ENCODE measurements at regions not wholly inside any gene's neighbourhood (a gene's known extent, or its start where the extent isn't known, plus 50 kb on each side); places are given as distances from the start of the nearest gene placed in this dataset.

- no TSS peak for BruUV-seq (replicated peaks)
- H3K79me2 ChIP-seq (ENCODE audit: insufficient read depth, low read length), result no peaks in the 10 kb centered on the region
- TF ChIP-seq MTF1 (CRISPR knock-in tag; IDR thresholded peaks at IDR 0.05) (no peak), CEBPB (IDR thresholded peaks at IDR 0.05; ENCODE audit: borderline replicate concordance, low read depth, low read length) (0 out of 2 replicates have a peak, but pooled peaks have one; percentile 12)
- TF ChIP-seq, protein P1, sequence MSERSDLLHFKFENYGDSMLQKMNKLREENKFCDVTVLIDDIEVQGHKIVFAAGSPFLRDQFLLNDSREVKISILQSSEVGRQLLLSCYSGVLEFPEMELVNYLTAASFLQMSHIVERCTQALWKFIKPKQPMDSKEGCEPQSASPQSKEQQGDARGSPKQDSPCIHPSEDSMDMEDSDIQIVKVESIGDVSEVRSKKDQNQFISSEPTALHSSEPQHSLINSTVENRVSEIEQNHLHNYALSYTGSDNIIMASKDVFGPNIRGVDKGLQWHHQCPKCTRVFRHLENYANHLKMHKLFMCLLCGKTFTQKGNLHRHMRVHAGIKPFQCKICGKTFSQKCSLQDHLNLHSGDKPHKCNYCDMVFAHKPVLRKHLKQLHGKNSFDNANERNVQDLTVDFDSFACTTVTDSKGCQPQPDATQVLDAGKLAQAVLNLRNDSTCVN (CRISPR knock-in tag; IDR thresholded peaks at IDR 0.05; ENCODE audit: borderline replicate concordance), result no peak
- no peak overlapping the region for H3K9ac ChIP-seq (ENCODE audit: insufficient read depth, low read depth, low read length)
- H3K27ac ChIP-seq (ENCODE audit: extremely low read length, insufficient read depth, low read length), result no peak overlapping the region
- FAIRE-seq, result no peak
- ChIA-PET POLR2A (no interaction called here), CTCF (ENCODE audit: low intra/inter-chr PET ratio, low total read pairs) (no interaction called here)
- ATAC-seq, result no peak
- no peaks in the 10 kb centered on the region for H3K9me3 ChIP-seq (ENCODE audit: low read length)
- no peak for DNase-seq (ENCODE audit: low spot score)
- in situ Hi-C loops (cut with HindIII; ENCODE audit: extremely low pct_ligation_motif_present, low pct_unique_long_range_greater_than_20kb) (loop anchor here (25.0 kb wide), 2 partner anchors 810 to 960 kb away; partner anchors contain the start of gene MEIS1), intact Hi-C loops (cut with micrococcal nuclease; ENCODE audit: unreplicated experiment) (no loop called here)
- no peaks in the 10 kb centered on the region for H3K36me3 ChIP-seq (replicated peaks in 1 of 2; ENCODE audit: control insufficient read depth in 1 of 2, insufficient read depth in 2 of 2, low read length in 2 of 2)
- H3K4me2 ChIP-seq (ENCODE audit: low read depth, low read length), result no peak overlapping the region
- no peak overlapping the region for H3K4me3 ChIP-seq (replicated peaks in 1 of 3; ENCODE audit: insufficient read depth in 1 of 3, low read depth in 2 of 3, low read length in 3 of 3)
- no peak overlapping the region for H2AFZ ChIP-seq (ENCODE audit: low read length)
- H4K20me1 ChIP-seq (ENCODE audit: insufficient read depth, low read length), result no peaks in the 10 kb centered on the region
- no peaks in the 10 kb centered on the region for H3K4me1 ChIP-seq (ENCODE audit: insufficient read depth, low read length)
- peaks cover 2 to 13% of the 10 kb centered on the region in 2 experiments; a peak in 3 of 5 replicates for H3K27me3 ChIP-seq (ENCODE audit: control insufficient read depth in 1 of 2, insufficient read depth in 2 of 2, low read length in 2 of 2)
These were observed 194.4 kb upstream of the SPRED2 start for GRCh38 chr2:65626831-65627230.

DNA sequence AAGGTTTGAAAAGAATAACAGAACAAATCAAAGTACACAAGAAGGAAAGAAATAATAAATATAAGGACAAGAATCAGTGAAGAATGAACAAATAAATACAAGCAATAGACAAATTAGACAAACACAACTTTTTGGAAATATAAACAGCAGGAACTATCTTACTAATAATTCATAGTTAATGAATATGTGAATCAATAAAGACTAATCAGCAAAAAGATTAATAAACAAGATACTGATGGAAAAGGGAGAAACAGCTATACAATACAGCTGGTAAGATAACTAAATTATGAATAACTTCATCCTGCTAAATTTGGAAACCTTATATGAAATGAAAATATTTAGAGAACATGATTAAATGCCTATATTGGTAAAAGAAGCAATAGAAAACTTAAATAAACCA, 193.6 kb upstream of the SPRED2 start:
- H3K27ac ChIP-seq (ENCODE audit: extremely low read length, insufficient read depth, low read length), result no peak overlapping the region
- H2AFZ ChIP-seq (ENCODE audit: low read length), result no peak overlapping the region
- H3K4me3 ChIP-seq (replicated peaks in 1 of 3; ENCODE audit: insufficient read depth in 1 of 3, low read depth in 2 of 3, low read length in 3 of 3), result no peak overlapping the region
- no peaks in the 10 kb centered on the region for H3K36me3 ChIP-seq (replicated peaks in 1 of 2; ENCODE audit: control insufficient read depth in 1 of 2, insufficient read depth in 2 of 2, low read length in 2 of 2)
- no peaks in the 10 kb centered on the region for H4K20me1 ChIP-seq (ENCODE audit: insufficient read depth, low read length)
- no peak overlapping the region for H3K4me2 ChIP-seq (ENCODE audit: low read depth, low read length)
- ChIA-PET CTCF (ENCODE audit: low intra/inter-chr PET ratio, low total read pairs) (no interaction called here), POLR2A (no interaction called here)
- peaks cover 2 to 18% of the 10 kb centered on the region in 2 experiments; a peak in 3 of 5 replicates for H3K27me3 ChIP-seq (ENCODE audit: control insufficient read depth in 1 of 2, insufficient read depth in 2 of 2, low read length in 2 of 2)
- no TSS peak for BruUV-seq (replicated peaks)
- H3K79me2 ChIP-seq (ENCODE audit: insufficient read depth, low read length), result no peaks in the 10 kb centered on the region
- TF ChIP-seq ZIK1 (CRISPR knock-in tag; IDR thresholded peaks at IDR 0.05; ENCODE audit: borderline replicate concordance, low read depth) (no peak), MAFK (conservative IDR thresholded peaks at IDR 0.05 in 1 of 2, IDR thresholded peaks at IDR 0.05 in 1 of 2; ENCODE audit: low read length in 2 of 2) (peak in 1 of 2 experiments; percentile 19; a peak in 1 of 4 replicates)
- in situ Hi-C loops (cut with HindIII; ENCODE audit: extremely low pct_ligation_motif_present, low pct_unique_long_range_greater_than_20kb), result loop anchor here (25.0 kb wide), 2 partner anchors 811 to 961 kb away; partner anchors contain the start of gene MEIS1
- ATAC-seq, result no peak
- H3K9me3 ChIP-seq (ENCODE audit: low read length), result no peaks in the 10 kb centered on the region
- no peak for FAIRE-seq
- no peak for DNase-seq (ENCODE audit: low spot score)
- intact Hi-C loops (cut with micrococcal nuclease; ENCODE audit: unreplicated experiment), result no loop called here
- no peaks in the 10 kb centered on the region for H3K4me1 ChIP-seq (ENCODE audit: insufficient read depth, low read length)
- no peak overlapping the region for H3K9ac ChIP-seq (ENCODE audit: insufficient read depth, low read depth, low read length)
